TTC549 (cell line): ENCODE measurements at regions not wholly inside any gene's neighbourhood (a gene's known extent, or its start where the extent isn't known, plus 50 kb on each side); places are given as distances from the start of the nearest gene placed in this dataset.

Source experiments
- FAIRE-seq: peaks from 2 replicates; lab custom pipeline; 2012; peaks lifted over from hg19 to GRCh38; lab: Jason Lieb, UNC

DNA sequence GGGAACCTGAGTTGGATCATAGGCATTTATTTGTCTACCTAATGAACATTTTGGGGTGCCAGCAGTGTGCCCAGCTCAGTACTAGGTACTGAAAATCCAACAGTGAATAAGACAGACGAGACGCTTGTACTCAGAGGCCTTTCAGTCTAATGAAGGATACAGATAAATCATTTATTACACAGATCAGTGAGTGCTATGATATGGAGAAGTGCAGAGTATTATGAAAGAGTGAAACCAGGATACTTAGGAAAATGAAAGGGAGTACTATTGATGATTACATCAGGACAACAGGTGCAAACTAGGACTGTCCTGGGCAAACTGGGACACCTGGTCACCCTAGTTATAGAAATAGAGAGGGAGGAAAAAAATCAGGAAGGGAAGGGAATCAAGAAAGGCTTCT, 207.5 kb upstream of the NCAM1 start:
- FAIRE-seq: no peak

DNA sequence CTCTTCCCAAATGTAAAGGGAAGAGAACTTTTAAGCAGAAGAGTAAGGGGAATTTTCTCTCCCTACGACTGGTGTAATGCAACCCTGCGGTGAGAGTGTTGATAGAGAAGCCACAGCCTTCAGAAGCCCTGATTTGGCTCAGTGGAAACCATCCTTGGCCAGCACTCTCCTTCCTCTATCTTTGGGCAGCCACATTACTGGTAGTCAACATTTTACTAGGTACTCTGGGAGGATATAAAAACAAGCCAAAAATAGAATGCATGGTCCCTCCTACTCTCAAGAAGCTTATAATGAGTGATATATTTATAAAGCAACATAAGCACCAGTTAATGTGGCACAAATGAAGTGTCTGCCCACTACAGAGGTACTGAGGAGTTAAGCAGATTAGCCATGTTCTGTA, 201.8 kb upstream of the NCAM1 start:
- FAIRE-seq: no peak

DNA sequence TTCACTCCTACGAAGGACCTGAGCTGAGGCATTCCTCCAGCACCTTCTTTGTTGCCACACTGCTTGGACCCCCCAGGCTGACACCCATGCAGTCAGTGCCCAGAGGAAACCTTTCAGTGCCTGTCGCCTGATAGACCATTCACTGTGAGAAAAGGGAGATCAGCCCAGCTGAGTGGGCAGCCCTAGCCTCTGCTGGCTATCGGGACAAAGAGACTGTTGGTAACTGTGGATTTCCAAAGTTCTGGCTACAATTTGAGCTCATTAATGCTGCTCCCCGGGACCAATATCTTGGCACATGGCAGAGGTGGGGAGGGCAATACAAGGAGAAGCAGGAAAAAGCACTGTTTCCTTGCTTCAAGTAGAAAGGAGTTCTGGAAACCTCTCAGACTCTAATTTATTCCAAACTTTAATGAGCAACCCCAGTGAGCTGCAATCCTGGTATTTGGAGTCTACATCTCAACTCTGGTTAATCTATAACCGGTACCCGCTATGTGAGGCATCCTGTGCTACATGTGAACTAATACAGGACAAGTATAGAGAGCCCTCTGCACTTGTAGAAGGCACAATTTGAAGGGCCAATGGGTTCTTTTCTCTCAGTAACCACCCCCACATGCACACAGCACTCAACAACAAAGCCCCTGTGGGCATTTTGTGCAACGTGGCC, 200.7 kb upstream of the NCAM1 start:
- FAIRE-seq: no peak

DNA sequence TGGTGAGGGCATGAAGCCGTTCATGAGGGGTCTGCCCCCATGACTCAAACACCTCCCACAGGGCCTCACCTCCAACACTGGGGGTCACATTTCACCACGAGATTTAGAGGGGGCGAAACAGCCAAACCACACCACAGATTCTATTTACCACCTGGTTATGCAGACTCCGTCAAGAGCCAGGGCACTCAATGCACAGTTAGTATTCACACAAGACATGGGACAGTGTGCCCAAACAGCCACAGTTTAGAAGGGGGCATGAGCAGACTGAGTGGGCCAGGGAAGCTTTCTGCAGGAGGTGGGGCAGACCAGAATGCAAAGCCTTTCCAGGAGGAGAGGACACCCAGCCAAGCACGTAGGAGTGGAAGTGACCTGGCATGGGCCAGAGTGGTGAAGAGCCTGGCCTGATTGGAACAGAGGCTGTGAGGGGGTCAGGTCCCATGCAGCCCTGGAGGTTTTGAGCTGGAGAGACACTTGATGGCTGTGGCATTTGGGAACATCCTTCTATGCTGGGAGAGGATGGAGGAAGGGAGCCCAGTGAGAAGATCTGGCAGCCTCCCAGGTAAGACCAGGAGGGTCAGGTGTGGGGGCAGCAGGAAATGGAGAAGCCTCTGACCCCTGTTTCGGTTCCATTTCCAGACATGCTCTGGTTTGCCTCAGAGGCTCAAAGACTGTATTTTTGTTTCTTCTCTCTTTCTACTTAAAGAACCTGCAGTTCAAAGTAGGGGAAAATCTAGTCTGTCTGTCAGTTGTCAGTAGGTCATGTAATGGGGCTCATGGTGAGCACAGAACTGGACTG, 199.1 kb upstream of the NCAM1 start:
- FAIRE-seq: no peak

DNA sequence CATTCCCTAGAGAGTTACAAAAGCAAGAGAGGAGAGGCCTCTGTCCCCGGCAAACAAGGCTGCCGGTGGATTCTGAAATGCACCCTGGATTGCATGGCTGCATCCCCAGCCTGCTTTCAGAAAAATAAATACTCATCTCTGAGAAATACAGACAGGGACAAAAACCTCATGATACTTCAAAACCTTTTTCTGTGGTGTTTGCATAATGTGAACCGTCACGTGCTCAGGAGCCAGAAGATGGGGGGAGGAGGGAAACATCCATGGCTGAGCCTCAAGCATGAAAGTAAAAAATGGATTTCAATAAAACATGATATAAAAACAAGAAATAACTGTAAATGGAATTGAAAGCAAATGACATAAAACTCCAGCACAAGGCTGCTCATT, 198.5 kb upstream of the NCAM1 start:
- no peak for FAIRE-seq

DNA sequence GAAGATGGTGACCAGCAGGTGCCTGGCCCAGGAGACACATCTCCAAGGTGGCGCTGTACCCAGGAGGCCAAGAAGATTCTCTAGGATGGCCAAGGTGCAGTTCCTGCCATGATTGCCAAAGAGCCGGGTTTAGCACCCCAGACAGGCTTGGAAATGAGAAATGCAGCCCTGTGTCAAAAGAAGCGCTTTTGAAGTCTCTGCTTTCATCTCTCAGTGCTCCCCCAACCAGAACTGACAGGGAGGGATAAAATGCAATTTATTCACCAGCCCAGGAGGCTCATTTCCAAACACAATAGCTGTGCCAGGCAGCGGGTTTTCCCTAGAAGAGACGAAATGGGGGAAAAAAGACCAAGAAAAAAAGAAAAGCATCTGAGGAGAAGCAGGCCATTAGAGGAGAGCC, 195.9 kb upstream of the NCAM1 start:
- FAIRE-seq: no peak

DNA sequence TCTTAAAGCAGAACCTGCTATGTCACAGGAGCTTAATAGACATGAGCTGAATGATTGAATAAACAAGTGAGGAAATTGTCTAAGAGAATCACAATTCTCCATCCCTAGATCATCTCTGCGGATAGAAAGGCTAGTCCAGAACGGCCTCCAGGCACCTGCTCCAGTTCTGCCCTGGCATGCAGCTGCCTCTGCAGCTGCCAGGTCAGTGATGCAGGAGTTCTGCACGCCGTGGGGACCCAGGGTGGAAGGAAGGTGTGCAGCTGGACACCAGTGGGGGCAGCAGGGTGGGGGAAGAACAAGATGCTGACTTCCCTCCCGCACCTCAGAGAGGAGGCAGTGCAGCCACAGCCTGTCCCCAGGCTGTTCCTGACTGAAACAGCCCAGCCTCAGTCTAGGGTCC, 192.1 kb upstream of the NCAM1 start:
- no peak for FAIRE-seq

DNA sequence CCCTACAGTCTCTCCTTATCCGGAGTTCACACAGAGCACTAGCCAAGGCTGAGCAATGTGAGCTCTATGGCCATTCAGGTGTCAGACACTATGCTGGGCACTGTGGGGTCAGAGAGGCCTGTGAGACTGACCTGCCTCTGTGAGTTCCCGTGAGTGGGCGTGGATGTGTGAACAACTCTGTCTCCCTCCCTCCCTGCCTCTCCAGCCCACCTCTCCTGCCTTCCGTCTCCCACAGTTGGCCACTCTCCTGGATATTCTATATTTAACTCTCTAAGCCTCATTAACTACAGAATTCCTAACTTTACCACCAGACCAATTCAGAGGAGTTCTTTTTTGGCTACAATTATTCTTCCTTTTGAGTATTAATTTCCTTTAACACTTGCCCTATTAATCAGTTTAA, 191.6 kb upstream of the NCAM1 start:
- FAIRE-seq: no peak

DNA sequence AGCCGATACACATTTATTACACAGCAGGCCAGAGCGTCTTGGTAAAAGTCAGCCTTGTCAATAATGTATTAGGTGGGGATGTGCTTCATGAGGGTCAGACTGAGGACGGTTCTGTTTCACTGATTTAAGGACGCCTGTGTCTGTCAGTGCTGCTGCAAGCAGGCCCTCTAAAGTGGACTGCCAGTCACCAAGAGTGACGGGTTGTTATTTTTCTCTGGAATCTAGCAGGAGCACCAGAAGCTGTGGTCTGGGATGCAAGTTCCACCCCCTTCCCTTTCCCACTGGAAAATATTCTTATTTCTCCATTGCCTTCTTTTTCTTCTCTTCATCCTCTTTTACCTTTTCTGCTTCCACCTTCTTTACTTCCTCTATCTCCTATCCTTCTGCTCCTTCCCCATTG, 191.2 kb upstream of the NCAM1 start:
- FAIRE-seq: no peak

DNA sequence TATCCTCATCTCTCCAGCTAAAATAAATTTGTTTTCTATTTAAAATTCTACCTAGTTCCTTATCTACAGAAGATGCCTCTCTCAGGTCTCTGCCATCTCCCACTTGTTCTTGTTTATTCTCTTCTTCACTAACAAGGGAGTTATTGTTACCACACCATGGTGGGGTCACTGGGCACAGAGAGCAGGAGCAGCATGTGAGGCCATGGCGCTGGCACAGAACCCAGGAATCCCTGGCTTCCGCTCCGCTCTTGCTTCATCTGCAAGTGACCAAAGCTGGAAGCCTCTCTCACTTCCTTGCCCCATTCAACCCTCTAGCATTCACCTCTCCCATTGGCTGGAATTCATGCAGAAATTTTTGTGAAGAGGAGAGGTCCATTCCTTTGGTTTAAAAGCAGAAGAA, 190.7 kb upstream of the NCAM1 start:
- FAIRE-seq: no peak

DNA sequence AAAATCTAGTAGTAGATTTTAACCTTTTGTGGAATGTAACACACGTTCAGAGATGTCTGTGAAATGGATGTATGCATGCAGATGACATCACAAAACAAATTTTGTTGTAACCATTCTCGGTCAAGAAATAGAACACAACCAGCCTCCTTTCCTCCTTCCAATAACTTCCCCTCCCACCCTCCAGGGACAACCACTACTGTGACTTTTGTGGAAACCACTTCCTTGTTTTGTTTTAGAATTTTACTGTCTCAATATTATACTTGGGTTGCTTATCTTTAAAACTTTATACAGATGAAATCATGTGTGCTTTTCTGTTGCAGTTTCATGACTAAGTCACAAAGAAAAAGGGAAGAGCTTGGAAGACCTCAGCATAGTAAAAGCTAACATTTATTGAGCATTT, 189.4 kb upstream of the NCAM1 start:
- FAIRE-seq: no peak

DNA sequence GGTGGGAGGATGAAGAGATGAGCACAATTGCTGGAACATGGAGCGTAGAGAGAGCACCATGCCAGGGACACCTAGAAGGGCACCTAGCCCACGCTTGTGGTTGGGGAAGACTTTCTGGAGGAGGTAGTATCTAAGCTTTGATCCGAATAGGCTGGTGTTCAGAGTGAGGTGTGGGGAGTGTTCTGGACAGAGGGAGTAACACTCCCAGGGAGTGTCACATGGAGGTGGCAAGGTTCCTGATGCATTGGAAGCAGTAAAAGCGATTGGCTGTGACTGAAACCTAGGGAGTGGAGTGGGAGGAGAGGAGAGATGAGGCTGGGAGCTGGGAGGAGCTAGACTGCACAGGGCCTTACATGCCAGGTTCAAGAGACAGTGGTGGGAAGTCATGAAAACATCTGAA, 188.0 kb upstream of the NCAM1 start:
- FAIRE-seq: no peak

DNA sequence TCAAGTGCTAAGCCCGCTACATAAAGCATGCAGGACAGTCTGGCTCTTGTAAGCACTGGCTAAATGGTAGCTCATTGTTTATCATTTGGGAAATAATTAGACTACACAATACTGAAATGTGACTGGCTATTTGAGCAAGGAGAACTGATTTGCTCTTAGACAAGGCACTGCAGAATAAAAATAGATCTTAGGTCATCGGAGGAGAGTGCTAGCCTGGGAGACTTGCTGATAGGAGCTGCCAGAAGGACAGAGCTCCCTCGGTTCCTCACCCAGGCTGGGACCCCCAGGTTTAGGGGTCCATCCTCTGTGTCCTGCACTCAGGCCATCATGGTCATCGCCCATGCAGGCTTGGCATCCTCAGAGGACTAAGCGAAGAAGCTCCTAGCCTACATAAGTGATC, 184.4 kb upstream of the NCAM1 start:
- FAIRE-seq: no peak

DNA sequence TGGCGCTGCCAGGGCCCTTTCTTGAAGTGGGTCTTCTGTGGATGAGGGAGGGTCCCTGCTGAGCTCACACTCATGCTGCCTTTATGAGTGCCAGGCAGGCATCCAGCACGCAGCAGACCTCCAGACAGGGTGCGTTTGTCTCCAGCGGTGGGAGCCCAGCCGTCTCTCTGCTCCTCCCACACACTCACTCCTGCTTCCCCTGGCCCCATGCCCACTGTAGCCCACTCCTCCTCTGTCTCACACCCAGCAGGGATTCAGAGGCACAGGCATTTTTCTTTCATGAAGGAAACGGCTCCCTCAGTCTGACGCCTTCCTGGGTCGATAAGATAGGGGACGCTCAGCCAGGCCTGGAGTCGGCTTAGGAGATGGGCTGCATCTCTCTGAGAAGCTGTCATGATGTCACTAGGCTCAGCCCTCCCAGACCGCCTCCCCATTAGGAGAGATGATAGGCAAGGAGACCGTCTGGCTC, 183.9 kb upstream of the NCAM1 start:
- FAIRE-seq: no peak

DNA sequence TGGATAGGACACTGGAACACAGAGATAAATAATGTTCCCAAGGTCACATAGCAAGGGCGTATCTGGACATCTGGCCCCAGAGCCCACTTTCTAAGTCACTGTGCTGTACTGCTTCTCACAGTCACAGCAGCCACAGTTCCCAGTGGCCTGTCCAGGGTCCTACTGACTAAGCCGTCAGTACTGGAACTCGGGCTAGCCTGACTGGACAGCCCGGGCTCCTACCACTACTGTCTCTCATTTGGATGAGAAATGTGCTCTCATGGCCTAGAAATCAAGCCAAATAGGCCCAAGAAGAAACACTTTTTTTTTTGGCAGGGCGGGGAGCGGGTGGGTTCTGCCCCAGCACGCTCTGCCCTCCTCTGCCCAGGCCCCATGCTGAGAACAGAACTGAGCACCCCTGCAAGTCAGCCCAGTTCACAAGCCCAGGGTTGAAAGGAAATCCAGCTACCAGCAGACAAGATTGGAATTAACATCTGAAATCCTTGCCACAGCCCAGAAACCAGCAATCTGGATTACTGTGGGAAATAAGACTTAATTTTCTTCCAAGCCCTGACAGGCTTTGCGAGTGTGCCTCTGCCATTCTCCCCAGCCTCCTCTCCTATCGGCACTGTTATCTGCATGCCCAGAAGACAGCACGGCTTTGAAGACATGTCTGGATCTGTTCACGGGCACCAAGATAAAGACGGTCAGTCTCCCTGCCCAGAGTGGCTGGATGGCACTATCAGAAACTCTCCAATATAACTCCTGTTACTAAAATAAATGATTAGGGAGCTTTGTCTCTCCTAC, 182.9 kb upstream of the NCAM1 start:
- no peak for FAIRE-seq

DNA sequence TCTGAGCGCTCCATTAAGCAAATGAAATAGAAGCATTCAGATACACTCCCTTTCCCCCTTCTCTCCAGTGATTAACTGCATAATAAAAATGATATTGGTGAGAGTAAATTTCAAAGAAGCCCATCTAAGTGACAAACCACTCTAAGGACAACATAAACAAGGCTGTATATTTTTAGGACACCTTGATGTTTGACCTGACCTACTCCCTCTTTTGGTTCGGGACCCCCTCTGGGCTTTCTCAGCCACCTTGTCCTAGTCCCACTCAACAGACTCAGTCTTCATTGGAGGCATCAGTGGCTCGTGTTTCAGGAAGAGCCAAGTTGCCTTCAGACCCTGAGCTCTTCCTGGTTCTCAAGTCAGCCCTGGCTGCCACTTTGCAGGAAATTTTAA, 182.3 kb upstream of the NCAM1 start:
- FAIRE-seq: no peak

DNA sequence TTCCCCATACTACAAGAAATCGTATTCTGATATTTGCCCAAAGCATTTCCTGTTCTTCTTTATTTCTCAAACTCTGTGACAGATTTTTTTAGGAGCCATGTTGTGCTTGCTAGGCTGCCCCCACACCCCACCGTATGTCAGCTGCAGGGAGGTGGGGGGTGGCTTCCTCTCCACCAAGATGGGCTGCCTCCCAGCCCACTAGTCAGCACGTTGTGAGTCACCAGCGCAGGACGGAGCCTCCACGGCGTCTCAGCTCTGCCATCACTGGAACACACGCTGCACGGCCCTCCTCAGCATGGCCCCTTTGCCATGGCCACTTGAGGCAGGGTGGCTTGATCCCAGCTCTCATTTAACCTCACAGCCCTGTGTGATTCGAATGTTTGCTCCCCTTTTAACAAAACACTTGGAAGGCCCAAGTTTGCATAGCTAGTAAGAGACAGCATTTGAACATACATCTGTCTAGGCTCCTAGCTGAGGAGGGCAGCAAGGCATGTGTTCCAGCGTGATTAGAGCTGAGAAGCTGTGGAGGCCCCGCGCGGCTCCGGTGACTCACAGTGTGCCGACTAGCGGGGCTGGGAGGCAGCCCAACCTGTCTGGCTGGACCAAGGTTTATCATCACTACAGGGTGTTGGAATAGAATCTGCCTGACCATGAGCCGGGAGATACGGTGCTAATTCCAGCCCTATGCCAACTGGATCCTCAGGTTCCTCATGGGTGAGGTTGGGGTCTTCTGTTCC, 180.7 kb upstream of the NCAM1 start:
- FAIRE-seq: no peak

DNA sequence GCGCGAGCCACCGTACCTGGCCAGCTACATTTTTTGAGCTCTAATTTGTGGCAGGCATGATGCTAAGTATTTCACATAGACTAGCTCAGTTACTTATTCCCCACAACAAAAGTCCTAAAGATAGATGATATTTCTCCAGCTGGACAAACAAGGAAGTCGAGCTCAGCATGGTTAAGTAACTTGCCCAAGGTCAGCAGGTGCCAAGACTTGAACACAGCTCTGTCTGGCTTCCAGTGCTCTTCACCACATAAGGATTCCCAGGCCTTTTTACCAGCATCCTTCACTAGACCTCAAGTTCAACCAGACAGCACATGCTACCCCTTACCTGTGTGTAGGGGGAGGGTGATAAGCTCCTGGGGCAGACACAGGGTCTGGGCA, 177.3 kb upstream of the NCAM1 start:
- FAIRE-seq: no peak

DNA sequence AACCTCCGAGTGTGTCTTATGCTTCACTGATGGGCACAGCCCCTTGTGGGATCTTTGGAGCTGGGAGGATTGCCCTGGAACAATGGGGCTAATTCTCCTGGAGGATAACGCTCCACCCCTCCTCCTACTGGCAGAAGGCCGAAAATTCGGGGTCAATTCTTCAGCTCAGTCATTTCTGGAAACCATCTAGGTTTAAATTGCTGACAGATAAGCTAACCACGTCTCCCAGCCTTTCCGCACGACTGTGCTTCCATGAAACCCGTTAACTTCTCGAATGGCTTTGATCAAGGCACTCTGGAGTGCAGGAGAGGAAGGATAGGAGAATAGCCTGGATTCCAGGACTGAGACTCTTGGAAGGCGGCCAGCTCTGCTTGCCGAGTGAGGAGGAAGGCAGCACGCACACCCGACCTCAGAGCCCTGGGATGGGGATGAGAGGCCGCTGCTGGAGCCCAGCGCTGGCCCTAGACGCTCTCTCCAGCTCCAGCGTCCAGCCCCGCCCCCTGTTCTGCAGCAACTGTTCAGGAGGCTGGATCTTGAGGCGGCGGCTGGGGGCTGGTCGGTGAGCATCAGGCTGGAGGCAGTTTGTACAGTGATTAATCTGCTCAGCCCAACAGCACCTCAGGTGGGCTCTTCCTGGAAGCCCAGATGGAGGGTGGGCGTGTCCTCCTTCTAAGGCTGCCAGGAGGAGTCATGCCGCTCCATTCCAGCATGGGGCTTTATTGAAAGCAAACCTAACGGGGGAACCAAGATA, 176.7 kb upstream of the NCAM1 start:
- no peak for FAIRE-seq

DNA sequence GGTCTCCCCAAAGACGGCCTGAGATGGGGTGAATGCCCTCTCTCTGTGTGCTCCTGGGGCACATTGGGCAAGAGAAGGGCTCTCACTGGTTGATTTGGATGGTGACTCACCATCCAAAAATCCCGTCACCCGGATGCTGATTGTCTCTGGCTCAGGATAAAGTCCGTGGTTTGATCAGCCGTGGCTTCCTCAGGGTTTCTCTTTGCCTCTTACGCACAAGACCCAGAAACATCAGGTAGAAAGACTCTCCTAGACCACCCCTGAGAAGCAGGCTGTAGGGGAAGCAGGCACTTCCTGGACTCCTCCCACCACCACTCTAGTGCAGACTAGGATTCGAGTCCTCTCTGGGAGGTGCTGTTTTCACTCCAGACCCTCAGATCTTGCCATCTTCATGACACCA, 176.1 kb upstream of the NCAM1 start:
- no peak for FAIRE-seq

DNA sequence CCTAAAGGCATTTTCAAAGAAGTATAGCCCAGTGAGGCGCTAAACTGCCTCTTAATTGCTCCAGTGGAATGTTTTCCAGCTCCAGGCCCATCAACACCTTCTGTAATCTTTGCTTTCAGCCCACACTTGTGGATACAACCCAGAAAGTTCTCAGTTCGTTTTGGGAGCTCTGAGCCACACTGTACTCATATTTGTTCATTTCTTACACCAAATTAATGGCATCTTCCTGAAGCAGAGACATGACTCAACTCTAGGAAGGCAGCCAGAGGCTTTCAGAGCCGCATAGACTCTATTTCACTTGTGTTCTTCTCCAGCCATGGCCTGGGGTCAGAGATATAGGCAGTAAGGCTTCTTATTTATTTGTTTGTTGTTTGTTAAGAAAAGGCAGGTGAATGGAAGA, 175.5 kb upstream of the NCAM1 start:
- FAIRE-seq: no peak

DNA sequence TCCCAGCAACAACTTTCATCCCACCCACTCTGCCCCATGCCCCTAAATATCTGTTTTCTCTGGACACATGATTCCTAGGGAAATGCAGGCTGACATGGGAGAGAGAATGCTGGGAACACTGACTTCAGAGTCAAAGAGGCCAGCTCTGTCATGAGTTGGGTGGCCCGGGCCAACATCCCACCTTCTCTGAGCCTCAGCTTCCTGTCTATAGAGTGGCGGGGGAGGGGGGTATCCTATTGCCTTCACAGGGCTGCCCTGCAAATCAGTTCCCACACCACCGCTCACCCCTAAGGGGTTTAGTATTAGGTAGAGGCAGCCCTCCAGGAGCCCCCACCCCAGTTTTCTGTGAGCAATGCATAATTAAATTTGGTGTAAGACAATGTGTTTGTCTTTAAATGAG, 175.0 kb upstream of the NCAM1 start:
- FAIRE-seq: no peak
